GM12892 (cell line): ENCODE measurements at regions not wholly inside any gene's neighbourhood (a gene's known extent, or its start where the extent isn't known, plus 50 kb on each side); places are given as distances from the start of the nearest gene placed in this dataset.

Source experiments
- DNase-seq: peaks from one replicate; pipeline ENCODE4 v3.0.0; 2011; ENCODE audit not compliant: insufficient read length
- FAIRE-seq: peaks from 2 replicates; lab custom pipeline; 2011; peaks lifted over from hg19 to GRCh38; lab: Jason Lieb, UNC
- POLR2A ChIP-seq: IDR thresholded peaks from 2 replicates; pipeline ENCODE4 v1.6.1; 2011; ENCODE audit warnings: low read depth, low read length, control low read depth
- POLR2AphosphoS5 ChIP-seq: IDR thresholded peaks from 2 replicates; pipeline ENCODE4 v1.6.1; 2011; ENCODE audit warnings: low read depth, low read length, control low read depth
- TAF1 ChIP-seq: IDR thresholded peaks from 2 replicates; pipeline ENCODE4 v1.6.1; 2011; ENCODE audit warnings: low read depth, mild to moderate bottlenecking, control low read depth, low read length, borderline replicate concordance

DNA sequence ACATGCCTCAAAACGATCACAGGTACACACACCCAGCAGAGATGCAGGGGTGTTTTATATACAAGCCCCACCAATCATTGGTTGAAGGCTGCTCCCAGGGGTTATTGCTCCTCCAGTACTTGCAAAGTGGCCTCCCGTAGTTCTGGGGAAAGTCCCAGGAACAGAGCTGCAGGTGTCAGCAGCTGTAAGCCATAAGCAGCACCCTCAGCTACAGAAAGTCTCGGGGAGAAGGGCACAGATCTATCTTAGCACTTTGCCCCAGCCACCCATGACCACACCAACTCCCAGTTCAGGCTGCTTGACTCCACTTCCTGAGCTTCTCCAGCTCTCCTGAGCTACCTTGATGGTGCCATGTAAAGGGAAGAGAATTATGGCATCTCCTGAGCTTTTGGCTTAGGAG is 222.7 kb upstream of the GJB5 start:
- TF ChIP-seq POLR2A, result peak; percentile 39; the same call in 1 of the 2 replicates
- TF ChIP-seq POLR2AphosphoS5, result 0 out of 2 replicates have a peak, but pooled peaks have one; percentile 22
- TF ChIP-seq TAF1, result no peak
- FAIRE-seq (peak; percentile 76), DNase-seq (no peak)

DNA sequence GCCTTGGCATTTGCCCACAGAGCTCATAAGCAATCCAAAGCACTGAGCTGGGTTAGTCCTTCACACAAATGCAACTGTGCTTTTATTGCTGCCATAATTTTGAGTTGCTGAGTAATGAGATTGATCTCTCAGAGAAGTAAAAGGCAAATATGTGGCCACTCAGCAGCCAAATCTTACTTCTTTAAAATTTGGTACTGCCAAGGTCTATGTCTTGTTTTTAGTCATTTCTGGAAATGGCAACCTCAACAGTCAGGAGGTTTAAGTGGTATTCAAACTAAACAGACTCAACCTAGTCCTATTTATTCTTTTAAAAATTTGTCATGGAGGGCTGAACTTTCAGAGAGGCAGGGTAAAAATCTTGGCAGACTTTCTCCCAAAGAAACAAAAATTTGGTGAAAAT is 216.4 kb upstream of the GJB5 start:
- FAIRE-seq, result no peak
- TF ChIP-seq POLR2AphosphoS5 (no peak), TAF1 (no peak), POLR2A (no peak)
- DNase-seq, result no peak

DNA sequence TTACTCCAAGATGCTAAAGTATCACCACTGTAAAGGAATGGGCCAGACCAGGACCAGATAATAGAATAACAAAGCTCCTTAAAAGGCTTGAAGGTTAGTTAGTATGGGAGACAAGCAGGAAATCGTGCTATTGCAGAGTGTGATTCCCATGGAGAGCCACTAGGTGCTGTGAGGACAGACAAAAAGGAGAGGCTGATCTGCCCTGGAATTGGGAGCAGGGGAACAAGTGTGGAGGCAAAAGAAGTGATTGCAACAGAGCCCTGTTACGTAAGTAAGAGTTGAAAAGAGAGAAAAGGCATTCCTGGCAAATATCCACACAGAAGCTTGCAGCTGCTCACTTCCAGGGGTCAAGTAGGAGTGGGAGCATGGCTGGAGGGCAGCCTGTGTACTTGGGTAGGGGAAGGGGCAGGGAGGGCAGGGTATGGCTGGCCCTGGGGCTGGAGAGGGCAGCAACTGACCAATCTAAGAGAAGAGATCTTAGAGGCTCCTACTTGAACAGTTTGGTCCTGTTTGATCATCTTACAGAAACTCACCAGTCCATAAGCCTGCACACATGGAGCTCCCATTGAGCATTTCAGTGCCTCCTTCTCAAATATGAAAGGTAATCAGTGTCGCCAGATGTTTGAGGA is 207.7 kb upstream of the GJB5 start:
- DNase-seq, result no peak
- TF ChIP-seq TAF1 (no peak), POLR2A (no peak), POLR2AphosphoS5 (no peak)
- FAIRE-seq, result no peak

DNA sequence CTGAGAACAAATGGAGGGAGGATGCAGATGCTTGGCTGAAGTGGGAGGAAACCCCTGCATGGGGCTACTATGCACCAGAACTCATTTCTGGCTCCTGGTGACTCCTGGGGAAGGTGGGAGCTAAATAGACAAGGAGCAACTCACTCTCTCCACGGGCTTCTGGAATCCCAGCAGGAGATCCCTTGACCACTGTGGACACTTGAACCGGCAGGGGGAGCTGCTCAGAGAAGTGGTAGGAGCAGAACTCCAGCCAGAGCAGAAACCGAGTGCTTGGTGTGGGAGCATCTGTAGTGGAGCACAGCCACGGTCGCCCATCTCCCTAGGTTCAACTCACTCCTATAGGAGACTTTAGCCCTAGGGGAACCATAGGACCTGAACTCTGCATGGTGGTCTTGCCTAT is 205.6 kb upstream of the GJB5 start:
- no peak for TF ChIP-seq TAF1
- TF ChIP-seq POLR2A, result no peak
- no peak for TF ChIP-seq POLR2AphosphoS5
- FAIRE-seq (no peak), DNase-seq (no peak)

DNA sequence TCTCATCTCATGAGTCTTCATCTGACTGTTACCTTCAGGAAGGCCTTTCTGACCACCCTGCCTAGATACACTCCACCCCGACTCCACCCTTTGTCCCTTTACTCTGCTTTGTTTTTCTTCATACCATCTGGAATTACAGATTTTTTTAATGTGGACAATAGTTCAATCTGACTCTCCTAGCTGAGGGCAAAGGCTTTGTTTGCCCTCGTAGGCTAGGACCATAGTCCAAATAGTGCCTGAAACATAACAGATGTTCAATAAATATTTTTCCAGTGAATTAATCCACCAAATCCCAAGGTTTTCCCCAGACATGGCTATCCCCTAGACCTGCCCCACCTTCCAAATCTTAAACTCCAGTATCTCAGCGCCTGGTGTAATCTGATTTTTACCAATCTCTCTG is 176.5 kb upstream of the GJB5 start:
- TF ChIP-seq TAF1 (no peak), POLR2A (no peak), POLR2AphosphoS5 (no peak)
- no peak for DNase-seq
- FAIRE-seq, result no peak

DNA sequence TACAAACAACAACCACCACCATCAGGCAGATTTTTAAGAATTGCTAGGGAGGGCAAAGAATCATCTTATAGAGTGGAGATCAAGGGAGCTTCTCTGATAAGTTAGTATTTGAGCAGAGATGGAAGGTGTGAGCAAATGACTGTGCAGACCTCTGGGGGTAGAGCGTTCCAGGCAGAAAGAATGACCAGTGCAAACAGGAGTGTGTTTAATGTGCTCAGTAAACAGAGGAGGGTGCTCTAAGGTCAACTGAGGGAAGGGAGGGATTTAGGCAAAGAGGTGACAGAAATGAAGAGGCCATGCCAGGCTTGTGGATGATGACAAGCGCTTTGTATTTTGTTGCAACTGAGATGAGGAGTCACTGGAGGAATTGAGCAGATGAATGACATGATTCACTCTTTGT is 172.5 kb upstream of the GJB5 start:
- no peak for DNase-seq
- TF ChIP-seq TAF1 (no peak), POLR2A (no peak), POLR2AphosphoS5 (no peak)
- no peak for FAIRE-seq

DNA sequence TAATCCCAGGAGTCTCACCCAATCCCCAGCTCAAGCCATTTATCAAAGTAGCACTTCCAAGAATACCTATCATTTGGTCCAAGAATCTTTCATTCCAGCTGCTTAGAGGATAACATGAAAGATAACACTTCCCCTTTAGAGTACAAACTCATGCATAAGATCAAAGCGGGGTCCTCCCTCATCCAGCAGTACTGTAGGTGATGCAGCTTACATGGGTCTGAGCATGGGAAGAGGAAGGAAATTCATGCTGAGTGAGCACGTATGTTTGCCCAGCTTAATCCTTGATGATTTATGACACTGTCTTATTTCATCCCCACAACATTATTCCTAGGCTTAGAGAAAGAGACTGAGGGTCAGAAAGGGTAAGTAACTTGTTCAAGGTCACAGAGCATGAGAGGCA is 167.1 kb upstream of the GJB5 start:
- FAIRE-seq (no peak), DNase-seq (no peak)
- TF ChIP-seq POLR2A (no peak), POLR2AphosphoS5 (no peak), TAF1 (no peak)

DNA sequence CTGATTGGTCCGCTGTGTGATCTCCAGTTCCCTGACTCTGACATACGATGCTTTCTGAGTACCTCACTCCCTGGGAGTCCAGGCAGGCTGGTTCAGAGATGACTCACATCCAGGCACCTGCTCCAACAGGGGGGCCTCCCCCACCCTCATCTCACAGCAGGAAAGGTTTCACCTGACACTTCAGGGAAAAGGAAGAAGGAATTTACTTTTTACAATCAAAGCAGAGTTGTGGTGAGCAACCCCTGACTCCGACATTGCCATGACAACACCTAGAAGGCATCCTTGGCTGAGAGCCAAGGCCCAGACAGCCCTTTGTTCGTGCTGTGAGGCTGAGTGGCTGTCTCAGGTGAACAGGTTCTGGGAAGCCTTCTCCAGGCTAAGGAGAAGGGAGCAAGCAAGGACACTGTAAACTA is 164.6 kb upstream of the GJB5 start:
- DNase-seq (no peak), FAIRE-seq (no peak)
- no peak for TF ChIP-seq POLR2A
- TF ChIP-seq TAF1, result no peak
- TF ChIP-seq POLR2AphosphoS5, result no peak

DNA sequence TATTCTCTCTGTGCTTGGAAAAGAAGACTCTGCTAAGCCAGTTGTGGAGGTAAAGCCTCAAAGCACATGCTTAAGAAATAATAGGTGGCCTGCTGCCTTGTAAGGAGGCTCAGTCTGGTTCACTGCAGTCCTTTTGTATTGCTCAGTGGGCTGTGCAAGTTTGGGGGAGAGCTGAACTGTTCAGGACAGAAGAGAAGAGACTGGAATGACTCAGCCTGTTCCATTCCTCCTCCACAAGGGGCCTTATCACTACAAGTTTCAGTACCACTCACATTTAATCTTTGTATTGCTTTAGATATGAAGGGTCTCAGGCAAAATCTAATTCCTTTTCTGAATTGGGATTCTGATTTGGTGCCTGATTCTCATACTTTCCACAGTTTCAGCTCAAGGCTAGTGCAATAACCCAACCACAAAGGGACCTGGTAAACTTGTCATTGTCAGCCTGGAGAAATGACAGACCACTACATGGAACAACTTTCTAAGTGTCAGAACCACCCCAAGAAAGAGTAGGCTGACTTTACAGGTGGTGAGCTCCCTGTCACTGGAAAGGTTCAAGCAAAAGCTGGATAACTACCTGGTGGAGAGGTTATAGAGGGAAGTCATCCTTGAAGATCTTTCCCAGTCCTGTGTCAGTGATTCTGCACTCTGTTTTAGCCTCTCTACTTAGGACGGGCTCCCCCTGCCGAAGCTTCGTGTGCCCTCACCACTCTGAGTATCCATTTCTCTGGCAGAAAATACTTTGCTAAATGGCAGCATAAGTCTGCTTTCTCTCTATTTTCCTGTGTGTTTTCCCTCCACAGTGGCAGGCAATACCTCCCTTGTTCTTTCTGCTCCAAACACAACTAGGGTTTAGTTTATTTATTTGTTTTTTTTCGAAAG is 162.9 kb upstream of the GJB5 start:
- FAIRE-seq, result no peak
- TF ChIP-seq TAF1 (no peak), POLR2A (no peak), POLR2AphosphoS5 (no peak)
- DNase-seq, result no peak

DNA sequence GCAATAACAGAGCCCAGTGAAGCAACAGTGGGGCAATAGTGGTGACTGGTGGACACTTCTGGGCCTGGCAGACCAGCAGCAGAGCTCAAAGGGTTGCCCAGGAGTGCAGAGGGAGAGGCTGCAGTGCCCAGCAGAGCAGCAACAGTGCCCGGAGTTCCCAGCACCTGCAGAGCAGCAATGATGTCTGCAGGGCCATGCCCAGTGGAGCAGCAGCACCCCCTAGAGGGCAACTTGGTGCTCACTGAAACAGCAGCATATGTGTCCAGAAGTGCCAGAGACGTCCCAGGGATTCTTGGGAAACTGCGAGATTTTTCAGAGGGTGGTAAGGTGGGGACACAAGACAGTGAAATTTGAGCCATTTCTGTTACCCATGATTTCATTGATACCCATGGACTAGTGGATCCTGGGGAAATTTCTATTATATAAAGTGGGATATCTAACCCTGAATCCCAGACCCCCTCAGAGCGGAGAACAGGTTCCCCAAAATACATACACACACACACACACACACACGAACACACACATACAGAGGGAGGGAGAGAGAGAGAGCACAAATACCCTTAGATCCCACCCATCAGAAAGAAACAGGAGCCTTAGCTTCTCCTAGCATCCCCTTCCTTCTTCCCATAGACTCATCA is 156.9 kb upstream of the GJB5 start:
- DNase-seq (peak; percentile 55), FAIRE-seq (peak; percentile 90)
- no peak for TF ChIP-seq POLR2A
- no peak for TF ChIP-seq POLR2AphosphoS5
- TF ChIP-seq TAF1, result no peak

DNA sequence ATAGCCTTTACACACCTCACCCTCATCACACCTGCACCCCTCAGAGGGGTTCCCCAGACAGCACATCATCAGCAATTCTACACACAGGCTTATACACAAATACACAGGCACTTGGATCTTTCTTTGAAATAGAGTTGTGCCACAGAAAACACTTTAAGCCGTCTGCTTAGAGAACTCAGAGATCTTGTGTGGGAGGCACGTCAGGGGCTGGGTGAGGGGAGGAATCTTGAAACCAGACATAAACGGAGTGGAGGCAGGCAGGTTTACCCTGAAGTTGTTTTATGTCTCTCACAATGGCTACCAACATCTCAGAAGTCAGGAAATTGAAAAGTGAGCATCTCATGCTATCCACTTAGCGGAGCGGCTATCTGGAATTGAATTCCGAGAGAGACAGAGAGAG is 151.9 kb upstream of the GJB5 start:
- no peak for TF ChIP-seq POLR2A
- no peak for TF ChIP-seq TAF1
- no peak for TF ChIP-seq POLR2AphosphoS5
- no peak for FAIRE-seq
- DNase-seq, result no peak

DNA sequence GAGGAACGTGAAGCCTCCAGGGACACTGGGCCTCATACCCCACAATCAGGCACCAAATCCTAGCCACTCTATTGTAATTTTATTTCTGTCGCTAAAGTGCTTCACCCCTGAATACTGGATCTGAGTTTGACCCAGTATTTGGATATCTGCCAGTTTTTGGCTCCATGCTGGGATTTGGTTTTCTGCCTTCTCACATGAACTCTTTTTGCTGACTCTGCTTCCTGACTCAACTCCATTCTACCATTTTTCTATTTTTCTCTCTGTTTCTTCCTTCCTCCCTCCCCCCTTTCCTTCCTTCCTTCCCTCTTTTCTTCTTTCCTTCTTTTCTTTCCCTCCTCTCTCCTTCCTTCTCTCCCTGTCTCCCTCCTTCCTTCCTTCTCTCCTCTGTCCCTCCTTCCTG is 151.3 kb upstream of the GJB5 start:
- DNase-seq, result no peak
- no peak for FAIRE-seq
- TF ChIP-seq POLR2A (no peak), POLR2AphosphoS5 (no peak), TAF1 (no peak)
